RWPE2 (cell line): ENCODE measurements at regions not wholly inside any gene's neighbourhood (a gene's known extent, or its start where the extent isn't known, plus 50 kb on each side); places are given as distances from the start of the nearest gene placed in this dataset.

ENCODE experiments used
- ATAC-seq: fragments of 200-7000 bp; cut with Tn5 transposase; 3 replicates; pipeline ENCODE4 v1.9.1; 2021; ENCODE audit warnings: low read depth
- DNase-seq: peaks from one replicate; pipeline ENCODE4 v3.0.0-alpha.2; 2020; ENCODE audit warnings: low spot score
- H3K27ac ChIP-seq: fragments of 450-650 bp; 2 replicates; pipeline ENCODE4 v1.5.1; 2017; ENCODE audit warnings: mild to moderate bottlenecking; ENCODE audit not compliant: poor library complexity, severe bottlenecking
- H3K27me3 ChIP-seq: fragments of 250-450 bp; sonication (Bioruptor Pico); 2 replicates; pipeline ENCODE4 v1.5.1; 2021; ENCODE audit warnings: mild to moderate bottlenecking, moderate library complexity; ENCODE audit not compliant: insufficient read depth, poor library complexity, severe bottlenecking
- H3K36me3 ChIP-seq: fragments of 250-450 bp; sonication (Bioruptor Pico); 2 replicates; pipeline ENCODE4 v1.5.1; 2020; ENCODE audit warnings: low read depth, mild to moderate bottlenecking, moderate library complexity
- H3K4me1 ChIP-seq: fragments of 250-450 bp; sonication (Bioruptor Pico); 2 replicates; pipeline ENCODE4 v1.5.1; 2021; ENCODE audit warnings: mild to moderate bottlenecking, moderate library complexity; ENCODE audit not compliant: insufficient read depth, poor library complexity, severe bottlenecking
- H3K4me3 ChIP-seq: fragments of 250-450 bp; sonication (Bioruptor Pico); 2 replicates; pipeline ENCODE4 v1.5.1; 2021; ENCODE audit warnings: mild to moderate bottlenecking, moderate library complexity; ENCODE audit not compliant: severe bottlenecking
- H3K9me3 ChIP-seq: fragments of 250-450 bp; sonication (Bioruptor Pico); 2 replicates; pipeline ENCODE4 v1.5.1; 2021; ENCODE audit warnings: mild to moderate bottlenecking, moderate library complexity; ENCODE audit not compliant: severe bottlenecking
- TF ChIP-seq, protein P1 (sequence below): fragments of 450-650 bp; IDR thresholded peaks from one replicate; pipeline ENCODE4 v1.5.1; 2017; ENCODE audit warnings: mild to moderate bottlenecking, moderate library complexity; ENCODE audit not compliant: poor library complexity, severe bottlenecking

- ATAC-seq, result no peak
These were observed 81.3 kb downstream of the TEX29 start for GRCh38 chr13:111401755-111402154.

DNA sequence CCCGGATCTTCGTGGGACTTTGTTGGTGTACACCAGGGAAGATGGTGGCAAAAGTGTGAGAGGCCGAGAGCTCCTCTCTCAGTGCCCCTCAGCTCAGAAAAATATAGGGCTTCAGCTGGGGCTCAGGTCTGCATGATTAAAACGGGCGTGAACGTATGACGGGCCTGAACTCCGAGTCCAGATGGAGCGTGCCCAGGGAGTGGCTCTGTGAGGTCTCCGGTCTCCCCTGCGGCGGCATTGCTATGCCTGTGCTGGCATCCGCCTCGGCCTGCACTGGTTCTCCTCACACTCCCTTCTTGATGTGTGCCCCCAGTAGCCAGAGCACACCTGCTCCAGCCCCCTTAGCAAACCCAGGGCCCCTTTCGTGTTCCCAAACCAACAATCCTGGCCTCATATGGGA is 82.0 kb downstream of the TEX29 start:
- Histone ChIP-seq H3K27me3 (peaks cover 6% of the 10 kb centered on the region), H3K27ac (no peak overlapping the region)
- ATAC-seq, result no peak

More at GRCh38 chr13:111401755-111402154, 81.3 kb downstream of the TEX29 start:
- Histone ChIP-seq H3K27me3 (peaks cover 6% of the 10 kb centered on the region), H3K4me3 (no peak overlapping the region), H3K27ac (no peak overlapping the region), H3K4me1 (no peaks in the 10 kb centered on the region), H3K36me3 (no peaks in the 10 kb centered on the region), H3K9me3 (no peaks in the 10 kb centered on the region)
- TF ChIP-seq, protein P1, sequence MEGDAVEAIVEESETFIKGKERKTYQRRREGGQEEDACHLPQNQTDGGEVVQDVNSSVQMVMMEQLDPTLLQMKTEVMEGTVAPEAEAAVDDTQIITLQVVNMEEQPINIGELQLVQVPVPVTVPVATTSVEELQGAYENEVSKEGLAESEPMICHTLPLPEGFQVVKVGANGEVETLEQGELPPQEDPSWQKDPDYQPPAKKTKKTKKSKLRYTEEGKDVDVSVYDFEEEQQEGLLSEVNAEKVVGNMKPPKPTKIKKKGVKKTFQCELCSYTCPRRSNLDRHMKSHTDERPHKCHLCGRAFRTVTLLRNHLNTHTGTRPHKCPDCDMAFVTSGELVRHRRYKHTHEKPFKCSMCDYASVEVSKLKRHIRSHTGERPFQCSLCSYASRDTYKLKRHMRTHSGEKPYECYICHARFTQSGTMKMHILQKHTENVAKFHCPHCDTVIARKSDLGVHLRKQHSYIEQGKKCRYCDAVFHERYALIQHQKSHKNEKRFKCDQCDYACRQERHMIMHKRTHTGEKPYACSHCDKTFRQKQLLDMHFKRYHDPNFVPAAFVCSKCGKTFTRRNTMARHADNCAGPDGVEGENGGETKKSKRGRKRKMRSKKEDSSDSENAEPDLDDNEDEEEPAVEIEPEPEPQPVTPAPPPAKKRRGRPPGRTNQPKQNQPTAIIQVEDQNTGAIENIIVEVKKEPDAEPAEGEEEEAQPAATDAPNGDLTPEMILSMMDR, result no peak
- no peak for DNase-seq

DNA sequence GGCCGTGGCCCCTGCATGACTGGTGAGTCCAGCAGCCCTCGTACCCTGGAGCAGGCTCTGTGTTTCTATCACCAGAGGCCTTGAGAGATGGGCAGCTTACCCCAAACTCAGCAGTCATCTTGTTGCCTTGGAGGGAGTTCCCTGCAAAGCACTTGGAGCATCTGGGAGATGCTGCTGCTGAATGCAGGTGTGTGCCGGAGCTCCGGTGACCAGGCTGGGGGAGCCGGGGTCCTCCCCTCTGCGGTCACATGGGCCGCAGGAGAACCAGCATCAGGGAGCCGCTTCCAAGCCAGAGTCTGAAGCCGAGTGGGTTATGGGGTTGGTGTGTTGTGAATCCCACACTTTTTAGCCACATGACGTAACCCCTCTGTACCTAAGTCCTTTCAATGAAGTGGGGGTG is 82.8 kb downstream of the TEX29 start:
- no peaks in the 10 kb centered on the region for H3K9me3 ChIP-seq
- no peak for ATAC-seq
- TF ChIP-seq, protein P1, result no peak
- DNase-seq, result no peak
- no peaks in the 10 kb centered on the region for H3K4me1 ChIP-seq
- H3K27ac ChIP-seq, result no peak overlapping the region
- peaks cover 6% of the 10 kb centered on the region for H3K27me3 ChIP-seq
- no peak overlapping the region for H3K4me3 ChIP-seq
- no peaks in the 10 kb centered on the region for H3K36me3 ChIP-seq

More for the DNA sequence above, 82.0 kb downstream of the TEX29 start:
- no peak for DNase-seq
- H3K4me3 ChIP-seq, result no peak overlapping the region
- TF ChIP-seq, protein P1, result no peak
- no peaks in the 10 kb centered on the region for H3K4me1 ChIP-seq
- no peaks in the 10 kb centered on the region for H3K9me3 ChIP-seq
- no peaks in the 10 kb centered on the region for H3K36me3 ChIP-seq

DNA sequence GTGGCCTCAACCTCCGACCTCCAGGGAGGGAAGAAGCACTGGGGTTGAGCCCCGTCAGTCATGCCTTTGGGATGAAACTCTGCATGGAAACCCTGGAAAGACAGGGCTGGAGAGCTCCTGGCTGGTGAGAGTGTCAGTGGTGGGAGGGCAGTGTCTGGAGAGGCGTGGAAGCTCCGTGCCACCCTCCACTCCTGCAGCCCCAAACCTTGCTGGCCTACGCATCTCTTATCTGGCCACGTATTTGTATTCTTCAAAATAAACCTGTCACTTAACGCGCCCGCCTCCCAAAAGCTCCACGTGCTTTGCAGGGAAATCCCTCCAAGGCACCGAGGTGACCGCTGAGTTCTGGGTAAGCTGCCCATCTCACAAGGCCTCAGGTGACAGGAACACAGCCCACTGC is 84.3 kb downstream of the TEX29 start:
- Histone ChIP-seq H3K27me3 (peaks cover 17% of the 10 kb centered on the region), H3K9me3 (no peaks in the 10 kb centered on the region), H3K36me3 (no peaks in the 10 kb centered on the region), H3K4me3 (no peak overlapping the region), H3K4me1 (no peaks in the 10 kb centered on the region), H3K27ac (no peak overlapping the region)
- DNase-seq (peak; percentile 38), ATAC-seq (no peak)
- TF ChIP-seq, protein P1, result no peak

GRCh38 chr13:111406636-111407035 is 86.2 kb downstream of the TEX29 start:
- no peak overlapping the region for H3K27ac ChIP-seq
- no peaks in the 10 kb centered on the region for H3K9me3 ChIP-seq
- DNase-seq, result no peak
- no peaks in the 10 kb centered on the region for H3K36me3 ChIP-seq
- TF ChIP-seq, protein P1, result no peak
- peaks cover 36% of the 10 kb centered on the region for H3K27me3 ChIP-seq
- ATAC-seq, result no peak
- no peak overlapping the region for H3K4me3 ChIP-seq
- no peaks in the 10 kb centered on the region for H3K4me1 ChIP-seq
